Uterus (tissue), 2 donors: ENCODE measurements at regions not wholly inside any gene's neighbourhood (a gene's known extent, or its start where the extent isn't known, plus 50 kb on each side); places are given as distances from the start of the nearest gene placed in this dataset.

Experiments
- POLR2A ChIP-seq, 2 donors: fragments of 450-650 bp; IDR thresholded peaks; one replicate each; pipeline ENCODE4 v1.6.1; 2016; ENCODE audit warnings: antibody characterized with exemption in 2 of 2, mild to moderate bottlenecking in 1 of 2, moderate library complexity in 1 of 2
- TF ChIP-seq, protein P1 (sequence below), 4 experiments: fragments of 200-600 bp in 2 of 4; fragments of 450-650 bp in 2 of 4; sonication (generic) in 2 of 4; IDR thresholded peaks; one replicate each; pipeline ENCODE4 v1.5.1; 2016 to 2019; ENCODE audit warnings: antibody characterized with exemption in 4 of 4, mild to moderate bottlenecking in 2 of 4, moderate library complexity in 1 of 4

DNA sequence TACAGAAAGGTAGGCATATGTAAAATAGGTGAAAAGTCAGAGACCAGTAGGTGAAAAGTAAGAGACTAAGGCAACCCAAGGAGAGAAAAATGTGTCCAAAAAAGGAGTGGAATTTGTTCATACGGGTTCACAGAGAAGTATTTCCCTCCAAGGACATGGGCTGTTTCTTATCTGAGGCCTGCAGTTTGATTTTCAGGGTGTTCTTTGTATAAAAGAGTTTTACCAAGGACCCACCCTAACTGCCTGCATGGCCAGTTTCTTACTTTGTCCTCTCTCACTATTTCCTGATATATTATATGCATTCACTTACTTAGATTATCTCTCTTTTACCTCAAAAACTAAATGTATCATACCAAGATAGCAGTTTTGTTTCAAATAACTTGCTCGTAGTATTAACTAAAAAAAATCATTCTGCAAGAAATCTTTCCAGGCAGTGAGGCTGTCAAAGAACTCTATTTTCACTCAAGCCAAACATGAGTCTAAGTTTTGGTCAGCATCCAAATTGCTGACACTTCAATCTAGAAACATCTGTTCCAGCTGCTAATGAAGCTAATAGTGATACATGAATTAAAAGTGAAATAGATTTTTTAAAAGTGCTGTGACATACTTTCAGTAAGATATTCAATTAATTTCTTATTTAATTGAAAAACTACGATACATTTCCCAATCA lies 141.4 kb upstream of the SGCG start:
- TF ChIP-seq POLR2A (IDR thresholded peaks at IDR 0.05): no peak
- TF ChIP-seq, protein P1, sequence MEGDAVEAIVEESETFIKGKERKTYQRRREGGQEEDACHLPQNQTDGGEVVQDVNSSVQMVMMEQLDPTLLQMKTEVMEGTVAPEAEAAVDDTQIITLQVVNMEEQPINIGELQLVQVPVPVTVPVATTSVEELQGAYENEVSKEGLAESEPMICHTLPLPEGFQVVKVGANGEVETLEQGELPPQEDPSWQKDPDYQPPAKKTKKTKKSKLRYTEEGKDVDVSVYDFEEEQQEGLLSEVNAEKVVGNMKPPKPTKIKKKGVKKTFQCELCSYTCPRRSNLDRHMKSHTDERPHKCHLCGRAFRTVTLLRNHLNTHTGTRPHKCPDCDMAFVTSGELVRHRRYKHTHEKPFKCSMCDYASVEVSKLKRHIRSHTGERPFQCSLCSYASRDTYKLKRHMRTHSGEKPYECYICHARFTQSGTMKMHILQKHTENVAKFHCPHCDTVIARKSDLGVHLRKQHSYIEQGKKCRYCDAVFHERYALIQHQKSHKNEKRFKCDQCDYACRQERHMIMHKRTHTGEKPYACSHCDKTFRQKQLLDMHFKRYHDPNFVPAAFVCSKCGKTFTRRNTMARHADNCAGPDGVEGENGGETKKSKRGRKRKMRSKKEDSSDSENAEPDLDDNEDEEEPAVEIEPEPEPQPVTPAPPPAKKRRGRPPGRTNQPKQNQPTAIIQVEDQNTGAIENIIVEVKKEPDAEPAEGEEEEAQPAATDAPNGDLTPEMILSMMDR (IDR thresholded peaks at IDR 0.05): no peak
